Mammary epithelial cell (primary cell): ENCODE measurements at regions not wholly inside any gene's neighbourhood (a gene's known extent, or its start where the extent isn't known, plus 50 kb on each side); places are given as distances from the start of the nearest gene placed in this dataset.

Source experiments
- EZH2 ChIP-seq: IDR thresholded peaks from 2 replicates; pipeline ENCODE4 v1.6.1; 2012; ENCODE audit warnings: low read length, inconsistent platforms, borderline replicate concordance
- TF ChIP-seq, protein P1 (sequence below), 2 donors: IDR thresholded peaks in 1 of 2; conservative IDR thresholded peaks in 1 of 2; 2 replicates each; pipeline ENCODE4 v1.5.1; 2011 to 2012; ENCODE audit warnings: inconsistent platforms in 2 of 2, low read length in 2 of 2, mild to moderate bottlenecking in 2 of 2, control low read depth in 1 of 2, low read depth in 1 of 2; ENCODE audit not compliant: insufficient read depth in 1 of 2; ENCODE audit errors: extremely low read depth in 1 of 2

- TF ChIP-seq, protein P1, sequence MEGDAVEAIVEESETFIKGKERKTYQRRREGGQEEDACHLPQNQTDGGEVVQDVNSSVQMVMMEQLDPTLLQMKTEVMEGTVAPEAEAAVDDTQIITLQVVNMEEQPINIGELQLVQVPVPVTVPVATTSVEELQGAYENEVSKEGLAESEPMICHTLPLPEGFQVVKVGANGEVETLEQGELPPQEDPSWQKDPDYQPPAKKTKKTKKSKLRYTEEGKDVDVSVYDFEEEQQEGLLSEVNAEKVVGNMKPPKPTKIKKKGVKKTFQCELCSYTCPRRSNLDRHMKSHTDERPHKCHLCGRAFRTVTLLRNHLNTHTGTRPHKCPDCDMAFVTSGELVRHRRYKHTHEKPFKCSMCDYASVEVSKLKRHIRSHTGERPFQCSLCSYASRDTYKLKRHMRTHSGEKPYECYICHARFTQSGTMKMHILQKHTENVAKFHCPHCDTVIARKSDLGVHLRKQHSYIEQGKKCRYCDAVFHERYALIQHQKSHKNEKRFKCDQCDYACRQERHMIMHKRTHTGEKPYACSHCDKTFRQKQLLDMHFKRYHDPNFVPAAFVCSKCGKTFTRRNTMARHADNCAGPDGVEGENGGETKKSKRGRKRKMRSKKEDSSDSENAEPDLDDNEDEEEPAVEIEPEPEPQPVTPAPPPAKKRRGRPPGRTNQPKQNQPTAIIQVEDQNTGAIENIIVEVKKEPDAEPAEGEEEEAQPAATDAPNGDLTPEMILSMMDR (conservative IDR thresholded peaks at IDR 0.05 in 1 of 2, IDR thresholded peaks at IDR 0.05 in 1 of 2; ENCODE audit: extremely low read depth in 1 of 2, insufficient read depth in 1 of 2, low read depth in 1 of 2, low read length in 2 of 2): no peak
- TF ChIP-seq EZH2: no peak
Observed at GRCh38 chr13:44833626-44834025, 155.6 kb downstream of the NUFIP1 start.
